GM19351 (cell line): ENCODE measurements at regions not wholly inside any gene's neighbourhood (a gene's known extent, or its start where the extent isn't known, plus 50 kb on each side); places are given as distances from the start of the nearest gene placed in this dataset.
"Not testable (repeated sequence)": the region's sequence is repeated elsewhere in the genome, so short reads cannot be mapped to it uniquely, and the experiment has no call there.

Source experiments
- ATAC-seq: cut with Tn5 transposase; IDR thresholded peaks from one replicate; pipeline ENCODE4 v1.9.1; 2021; ENCODE audit warnings: mild to moderate bottlenecking, moderate library complexity; ENCODE audit not compliant: unreplicated experiment

DNA sequence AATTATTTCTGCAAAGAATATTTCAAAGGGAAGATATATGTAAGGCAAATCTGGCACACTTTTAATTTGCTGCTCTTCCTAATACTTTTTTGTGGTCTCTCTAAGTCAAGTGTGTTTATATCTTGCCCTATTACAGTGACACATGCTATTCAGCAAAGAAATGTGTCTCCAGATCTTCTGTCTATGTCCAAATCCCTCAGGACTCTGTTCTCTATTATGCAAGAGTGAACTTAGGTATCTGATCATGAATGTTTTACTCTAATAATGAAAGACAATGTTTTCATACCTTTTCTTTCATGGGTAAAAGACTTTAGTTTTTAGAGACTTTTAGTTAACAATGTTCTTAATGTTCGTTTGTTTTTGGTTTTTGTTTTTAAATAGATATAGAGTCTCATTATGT, 255.4 kb upstream of the DAB2 start:
- no peak for ATAC-seq

- ATAC-seq, result no peak
Observed at GRCh38 chr5:39678534-39678933, 253.8 kb upstream of the DAB2 start.

- ATAC-seq, result no peak
Observed at GRCh38 chr5:39675676-39676075, 250.9 kb upstream of the DAB2 start.

DNA sequence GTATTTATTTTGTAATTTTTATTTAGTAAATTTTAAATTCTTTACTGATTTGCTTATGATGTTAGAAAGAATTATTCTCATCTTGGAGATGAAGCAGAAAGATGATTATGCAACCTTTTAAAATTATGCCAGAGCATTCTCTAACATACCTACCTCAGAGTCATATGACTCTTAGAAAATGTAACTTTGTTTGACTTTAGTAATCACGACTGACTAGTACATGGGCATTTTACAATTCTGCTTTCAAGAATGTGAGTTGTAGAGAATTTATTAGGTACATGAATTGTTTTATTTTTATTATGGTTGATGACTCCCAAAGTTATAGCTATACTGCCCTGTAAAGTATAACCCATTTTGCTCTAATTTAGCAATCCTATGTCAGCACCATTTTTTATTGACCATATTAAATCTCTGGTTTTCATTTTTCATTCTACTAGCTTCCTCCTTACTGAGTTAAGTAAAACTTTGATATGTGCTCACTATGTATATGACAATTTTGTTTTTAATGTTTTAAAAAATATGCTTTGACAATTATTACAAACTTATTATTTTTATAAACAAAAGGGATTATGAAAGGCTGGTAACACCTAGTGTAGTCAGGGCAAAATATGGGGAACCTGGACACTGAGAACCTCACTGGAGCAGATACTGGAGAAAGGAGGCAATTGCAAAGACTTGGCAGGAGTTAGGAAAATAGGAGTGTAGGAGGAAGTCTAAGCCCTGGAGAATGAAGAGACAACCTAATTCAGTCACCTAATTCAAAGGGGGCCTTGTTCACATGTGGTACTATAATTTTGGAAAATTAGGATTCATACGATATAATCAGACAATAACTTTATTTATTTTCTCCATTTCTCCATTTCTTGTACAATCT, 249.7 kb upstream of the DAB2 start:
- no peak for ATAC-seq

- ATAC-seq, result no peak
Observed at GRCh38 chr5:39671561-39671961, 246.8 kb upstream of the DAB2 start.

DNA sequence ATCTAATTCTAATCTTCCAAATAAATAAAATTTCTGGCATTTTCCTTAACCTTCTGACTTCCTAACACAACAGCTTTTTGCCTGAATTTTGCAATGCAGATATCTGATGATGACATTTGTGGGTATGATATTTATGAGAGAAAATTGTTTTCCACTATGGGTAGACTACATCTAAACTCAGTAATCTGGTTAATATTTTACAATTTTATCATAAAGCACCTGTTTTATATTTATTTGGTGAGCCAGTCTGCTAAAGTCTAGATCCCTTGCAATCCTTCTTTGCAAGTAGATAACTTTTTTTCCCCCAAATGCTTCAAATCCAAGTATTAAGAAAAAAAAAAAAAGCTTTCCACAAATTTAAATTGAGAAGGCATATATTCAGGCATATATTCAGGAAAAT, 246.2 kb upstream of the DAB2 start:
- ATAC-seq, result no peak

- ATAC-seq, result no peak
Observed at GRCh38 chr5:39670391-39670790, 245.6 kb upstream of the DAB2 start.

GRCh38 chr5:39668980-39669379, 244.2 kb upstream of the DAB2 start:
- no peak for ATAC-seq

DNA sequence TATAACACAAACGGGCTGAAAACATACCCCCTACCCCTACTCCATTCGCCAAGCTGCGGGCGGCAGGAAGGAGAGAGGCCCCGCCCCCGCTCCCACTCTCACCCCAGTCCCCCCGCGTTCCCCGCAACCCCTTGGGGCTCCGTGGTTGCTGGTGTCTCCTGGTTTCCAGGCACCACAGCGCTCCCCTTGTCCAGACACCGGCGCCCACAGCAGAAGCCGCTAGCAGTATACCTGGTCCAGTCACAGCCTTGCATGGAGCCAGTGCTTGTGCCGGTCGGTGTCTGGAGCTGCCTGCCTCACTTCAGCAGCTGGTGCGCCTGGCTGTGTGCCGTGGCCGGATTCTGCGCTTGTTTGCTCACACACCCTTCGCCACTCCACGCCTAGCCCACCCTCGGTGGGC, 240.5 kb upstream of the DAB2 start:
- ATAC-seq, result no peak

DNA sequence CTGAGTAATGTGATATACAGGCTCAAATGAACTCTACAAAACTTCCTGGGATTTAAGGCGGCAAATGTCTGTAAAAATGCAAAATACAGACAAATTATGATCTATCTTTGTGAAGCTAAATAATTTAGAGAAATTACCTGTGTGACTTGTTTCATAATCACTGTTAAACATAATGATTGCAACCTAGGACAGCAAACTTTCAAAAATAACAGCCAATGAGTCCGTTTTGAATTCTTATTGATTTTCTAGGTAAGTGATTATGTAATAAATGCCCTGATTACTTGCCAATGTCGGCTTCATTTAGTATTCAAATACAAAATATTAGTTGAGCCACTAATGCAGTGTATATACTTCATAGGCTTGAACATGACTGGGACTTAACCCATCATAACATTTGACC, 238.2 kb upstream of the DAB2 start:
- no peak for ATAC-seq

GRCh38 chr5:39661026-39661779, 236.4 kb upstream of the DAB2 start:
- no peak for ATAC-seq

- no peak for ATAC-seq
Observed at GRCh38 chr5:39660020-39660419, 235.2 kb upstream of the DAB2 start.

- ATAC-seq, result no peak
Observed at GRCh38 chr5:39658866-39659265, 234.1 kb upstream of the DAB2 start.

- peak; percentile 52 for ATAC-seq
Observed at GRCh38 chr5:39657943-39658342, 233.2 kb upstream of the DAB2 start.

DNA sequence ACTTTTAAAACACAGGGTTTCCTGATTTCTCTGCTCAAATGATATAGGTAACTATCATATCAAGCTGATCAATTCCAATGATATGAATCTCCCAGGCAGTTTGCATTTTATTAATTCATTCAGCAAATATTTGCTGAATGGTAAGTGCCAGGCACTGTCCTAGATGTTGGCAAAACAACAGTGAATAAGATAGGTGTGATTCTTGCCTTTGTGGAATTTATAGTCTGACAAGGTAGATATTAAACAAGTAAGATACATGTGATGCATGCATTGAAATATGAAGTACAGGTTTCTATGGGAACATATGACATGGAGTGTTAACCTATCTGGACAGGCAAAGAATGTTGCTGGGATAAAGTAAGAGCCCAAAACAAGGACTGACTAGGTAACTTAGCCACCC, 231.8 kb upstream of the DAB2 start:
- no peak for ATAC-seq

- no peak for ATAC-seq
Observed at GRCh38 chr5:39654715-39655114, 229.9 kb upstream of the DAB2 start.

GRCh38 chr5:39652481-39652880, 227.7 kb upstream of the DAB2 start:
- not testable (repeated sequence) for ATAC-seq

DNA sequence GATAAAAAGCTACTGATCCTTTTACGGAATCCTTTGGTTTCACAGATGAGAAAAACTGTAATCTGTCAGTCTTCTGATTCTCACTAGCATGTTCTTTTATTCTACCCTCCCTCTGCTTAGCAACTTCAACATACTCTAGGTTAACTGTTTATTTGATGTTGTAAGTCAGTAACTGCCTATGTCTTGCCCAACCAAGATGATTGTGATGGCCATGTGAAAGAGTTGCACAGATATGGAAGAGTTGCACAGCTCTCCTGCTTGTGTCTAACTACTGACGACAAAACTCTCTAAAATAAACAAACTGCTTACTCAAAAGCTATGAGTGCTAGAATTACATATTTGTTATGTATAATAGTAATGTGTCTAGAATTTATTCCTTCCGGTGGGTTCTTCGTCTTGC, 227.3 kb upstream of the DAB2 start:
- ATAC-seq, result no peak

- ATAC-seq, result no peak
Observed at GRCh38 chr5:39650008-39650762, 225.4 kb upstream of the DAB2 start.

DNA sequence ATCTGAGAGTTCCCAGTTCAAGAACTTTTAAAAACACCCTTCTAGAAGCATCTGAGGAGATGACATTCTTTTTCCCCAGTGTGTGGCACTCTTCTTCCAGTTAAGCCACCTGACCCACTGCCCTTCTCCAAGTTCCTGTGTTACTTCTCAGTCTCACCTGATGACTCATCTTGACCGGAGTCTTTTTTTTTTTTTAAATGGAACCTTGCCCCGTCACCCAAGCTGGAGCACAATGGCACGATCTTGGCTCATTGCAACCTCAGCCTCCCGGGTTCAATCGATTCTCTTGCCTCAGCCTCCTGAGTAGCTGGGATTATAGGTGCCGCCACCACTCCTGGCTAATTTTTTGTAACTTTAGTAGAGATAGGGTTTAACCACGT, 224.1 kb upstream of the DAB2 start:
- ATAC-seq, result peak; percentile 69

DNA sequence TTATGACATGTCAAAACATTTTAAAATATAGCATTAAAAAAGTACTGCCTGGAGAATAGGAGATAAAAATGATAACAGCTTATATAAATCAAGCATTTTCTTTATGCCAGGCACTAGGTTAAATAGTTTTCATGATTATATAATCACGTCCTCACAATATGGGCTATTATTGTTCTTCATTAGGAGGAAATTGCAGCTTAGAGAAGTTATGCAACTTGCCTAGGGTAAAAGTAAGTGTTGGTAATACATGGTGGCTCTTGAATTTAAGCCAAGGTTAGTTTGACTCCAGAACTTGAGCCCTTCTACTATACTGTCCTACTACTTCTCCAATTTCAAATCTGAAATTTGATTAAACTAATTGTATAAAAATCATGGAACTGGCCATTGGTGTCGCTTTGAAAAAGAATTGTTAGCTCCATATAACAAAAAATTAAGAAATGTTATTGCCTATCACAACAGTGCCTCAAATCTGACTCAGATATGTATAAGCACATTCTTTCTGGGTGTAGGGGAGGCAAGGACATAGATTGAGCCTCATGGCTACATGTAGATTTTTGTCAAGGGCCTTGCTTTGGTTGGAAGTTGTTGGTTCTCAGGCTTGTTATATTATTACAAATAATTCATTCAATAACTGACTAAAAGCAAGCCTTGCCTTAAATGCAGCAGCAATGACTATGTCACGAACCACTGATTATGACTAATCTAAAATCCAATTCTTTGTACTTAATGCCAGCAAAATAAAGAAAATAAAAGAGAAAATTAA, 223.5 kb upstream of the DAB2 start:
- peak; percentile 28 for ATAC-seq
